DMS 273 (cell line): ENCODE measurements at regions not wholly inside any gene's neighbourhood (a gene's known extent, or its start where the extent isn't known, plus 50 kb on each side); places are given as distances from the start of the nearest gene placed in this dataset.

ENCODE experiments used
- DNase-seq: peaks from one replicate; lab custom pipeline; 2025; ENCODE audit not compliant: unreplicated experiment; lab: John Stamatoyannopoulos, UW

- no peak for DNase-seq
These were observed 481.9 kb downstream of the ARHGEF28 start for GRCh38 chr5:74107899-74108298.

GRCh38 chr5:74105126-74105780 is 479.3 kb downstream of the ARHGEF28 start:
- no peak for DNase-seq

GRCh38 chr5:74103131-74104023 is 477.4 kb downstream of the ARHGEF28 start:
- no peak for DNase-seq

GRCh38 chr5:74100268-74100665 is 474.3 kb downstream of the ARHGEF28 start:
- no peak for DNase-seq

- no peak for DNase-seq
These were observed 473.7 kb downstream of the ARHGEF28 start for GRCh38 chr5:74099538-74100267.

- DNase-seq: no peak
These were observed 472.9 kb downstream of the ARHGEF28 start for GRCh38 chr5:74098941-74099340.

GRCh38 chr5:74098456-74098855 is 472.5 kb downstream of the ARHGEF28 start:
- no peak for DNase-seq

GRCh38 chr5:74096325-74096724 is 470.3 kb downstream of the ARHGEF28 start:
- no peak for DNase-seq

- no peak for DNase-seq
These were observed 469.9 kb downstream of the ARHGEF28 start for GRCh38 chr5:74095871-74096270.

- no peak for DNase-seq
These were observed 468.7 kb downstream of the ARHGEF28 start for GRCh38 chr5:74094782-74095108.

- peak; percentile 65 for DNase-seq
These were observed 468.2 kb downstream of the ARHGEF28 start for GRCh38 chr5:74094096-74094781.

GRCh38 chr5:74093561-74093960 is 467.6 kb downstream of the ARHGEF28 start:
- peak; percentile 94 for DNase-seq

- peak; percentile 42 for DNase-seq
These were observed 466.8 kb downstream of the ARHGEF28 start for GRCh38 chr5:74092766-74093165.

- no peak for DNase-seq
These were observed 459.8 kb downstream of the ARHGEF28 start for GRCh38 chr5:74085782-74086181.

GRCh38 chr5:74085186-74085585 is 459.2 kb downstream of the ARHGEF28 start:
- DNase-seq: peak; percentile 16

GRCh38 chr5:74083096-74083791 is 457.2 kb downstream of the ARHGEF28 start:
- DNase-seq: no peak

- no peak for DNase-seq
These were observed 456.6 kb downstream of the ARHGEF28 start for GRCh38 chr5:74082512-74083055.

GRCh38 chr5:74081126-74081525 is 455.1 kb downstream of the ARHGEF28 start:
- DNase-seq: no peak

GRCh38 chr5:74079971-74080556 is 454.1 kb downstream of the ARHGEF28 start:
- no peak for DNase-seq
